DOHH2 (cell line): ENCODE measurements at regions not wholly inside any gene's neighbourhood (a gene's known extent, or its start where the extent isn't known, plus 50 kb on each side); places are given as distances from the start of the nearest gene placed in this dataset.

Experiments
- H3F3A ChIP-seq: fragments of 200-600 bp; sonication (generic), shearing (Covaris generic); 2 replicates; pipeline ENCODE4 v1.6.0; 2016; ENCODE audit warnings: antibody characterized with exemption, mild to moderate bottlenecking; ENCODE audit not compliant: control insufficient read depth, insufficient read depth
- H3K27ac ChIP-seq: fragments of 200-600 bp; sonication (generic); 2 replicates; pipeline ENCODE4 v1.5.1; 2014; ENCODE audit warnings: low read depth, mild to moderate bottlenecking, low read length, moderate library complexity
- H3K27me3 ChIP-seq: fragments of 200-600 bp; sonication (generic); 2 replicates; pipeline ENCODE4 v1.6.1; 2014; ENCODE audit warnings: mild to moderate bottlenecking, low read length, mixed read lengths; ENCODE audit not compliant: control insufficient read depth
- H3K36me3 ChIP-seq: fragments of 200-600 bp; sonication (generic); 2 replicates; pipeline ENCODE4 v1.6.1; 2014; ENCODE audit warnings: mild to moderate bottlenecking, low read length, moderate library complexity, mixed read lengths; ENCODE audit not compliant: control insufficient read depth
- H3K4me1 ChIP-seq: fragments of 200-600 bp; sonication (generic); 2 replicates; pipeline ENCODE4 v1.6.1; 2014; ENCODE audit warnings: mild to moderate bottlenecking, low read length, mixed read lengths; ENCODE audit not compliant: control insufficient read depth
- H3K4me2 ChIP-seq: fragments of 200-600 bp; sonication (generic); 2 replicates; pipeline ENCODE4 v1.6.0; 2014; ENCODE audit warnings: mild to moderate bottlenecking, low read length, moderate library complexity
- H3K4me3 ChIP-seq: fragments of 200-600 bp; sonication (generic); 2 replicates; pipeline ENCODE4 v1.5.1; 2014; ENCODE audit warnings: mild to moderate bottlenecking, low read length, mixed read lengths
- H3K79me2 ChIP-seq: fragments of 200-600 bp; sonication (generic); 2 replicates; pipeline ENCODE4 v1.6.1; 2014; ENCODE audit warnings: mild to moderate bottlenecking, low read length, mixed read lengths; ENCODE audit not compliant: control insufficient read depth
- H3K9me2 ChIP-seq: fragments of 200-600 bp; sonication (generic); replicated peaks from 2 replicates; pipeline ENCODE4 v1.6.1; 2014; ENCODE audit warnings: mild to moderate bottlenecking, low read length, mixed read lengths; ENCODE audit not compliant: control insufficient read depth
- H3K9me3 ChIP-seq: fragments of 200-600 bp; sonication (generic); 2 replicates; pipeline ENCODE4 v1.6.1; 2014; ENCODE audit warnings: antibody characterized with exemption, low read length, mixed read lengths; ENCODE audit not compliant: control insufficient read depth, insufficient read depth
- H4K20me1 ChIP-seq: fragments of 200-600 bp; sonication (generic); 2 replicates; pipeline ENCODE4 v1.6.0; 2014; ENCODE audit warnings: low read depth, mild to moderate bottlenecking, antibody characterized with exemption, low read length, moderate library complexity; ENCODE audit not compliant: control insufficient read depth, insufficient read depth
- EZH2phosphoT487 ChIP-seq: fragments of 200-600 bp; sonication (generic); IDR thresholded peaks from 2 replicates; pipeline ENCODE4 v1.6.1; 2017; ENCODE audit warnings: borderline replicate concordance, mild to moderate bottlenecking, antibody characterized with exemption, low read length, moderate library complexity, mixed read lengths
- TF ChIP-seq, protein P1 (sequence below): fragments of 200-600 bp; sonication (generic); IDR thresholded peaks from one replicate; pipeline ENCODE4 v1.5.1; 2014; ENCODE audit warnings: antibody characterized with exemption, mild to moderate bottlenecking, low read depth, low read length; ENCODE audit not compliant: poor library complexity, severe bottlenecking

DNA sequence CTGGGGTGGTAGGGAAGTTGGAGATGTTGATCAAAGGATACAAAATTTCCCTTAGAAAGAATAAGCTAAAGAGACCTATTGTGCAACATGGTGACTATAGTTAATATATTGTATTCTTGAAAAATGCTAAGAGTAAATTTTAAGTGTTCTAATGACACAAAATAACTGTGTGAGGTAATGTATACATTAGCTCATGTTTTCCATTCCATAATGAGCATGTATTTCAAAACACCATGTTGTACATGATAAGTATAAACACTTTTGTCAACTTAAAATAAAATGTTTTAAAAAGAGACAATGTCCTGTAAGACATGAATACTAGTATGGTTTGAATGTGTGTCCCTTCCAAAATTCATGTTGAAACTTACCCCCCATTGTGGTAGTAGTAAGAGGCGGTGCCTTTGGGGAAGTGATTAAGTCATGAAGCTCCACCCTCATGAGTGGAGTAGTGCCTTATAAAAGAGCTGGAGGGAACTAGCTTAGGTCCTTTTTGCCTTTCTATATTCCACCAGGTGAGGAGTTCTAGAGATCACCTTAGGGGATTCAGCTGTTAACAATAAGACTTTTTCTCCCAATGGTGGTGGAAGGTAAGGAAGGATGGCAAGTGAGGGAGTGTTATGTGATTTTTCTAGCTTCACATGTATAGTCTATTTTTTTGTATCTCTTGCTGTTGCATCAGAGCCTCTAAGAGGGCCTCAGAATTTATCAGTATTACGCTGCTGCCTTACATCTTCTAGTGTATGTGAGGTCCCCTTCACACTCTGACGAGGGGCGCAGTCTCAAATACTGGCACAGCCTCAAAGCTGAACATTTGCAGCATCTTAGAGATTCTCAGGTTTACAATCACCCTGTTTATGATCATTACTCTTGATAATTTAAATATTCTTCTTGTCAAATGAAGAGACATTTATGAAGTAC lies 94.9 kb upstream of the NREP start:
- H3K4me2 ChIP-seq, result no peak overlapping the region
- no peak overlapping the region for H3K4me3 ChIP-seq
- no peak for TF ChIP-seq EZH2phosphoT487
- TF ChIP-seq, protein P1, sequence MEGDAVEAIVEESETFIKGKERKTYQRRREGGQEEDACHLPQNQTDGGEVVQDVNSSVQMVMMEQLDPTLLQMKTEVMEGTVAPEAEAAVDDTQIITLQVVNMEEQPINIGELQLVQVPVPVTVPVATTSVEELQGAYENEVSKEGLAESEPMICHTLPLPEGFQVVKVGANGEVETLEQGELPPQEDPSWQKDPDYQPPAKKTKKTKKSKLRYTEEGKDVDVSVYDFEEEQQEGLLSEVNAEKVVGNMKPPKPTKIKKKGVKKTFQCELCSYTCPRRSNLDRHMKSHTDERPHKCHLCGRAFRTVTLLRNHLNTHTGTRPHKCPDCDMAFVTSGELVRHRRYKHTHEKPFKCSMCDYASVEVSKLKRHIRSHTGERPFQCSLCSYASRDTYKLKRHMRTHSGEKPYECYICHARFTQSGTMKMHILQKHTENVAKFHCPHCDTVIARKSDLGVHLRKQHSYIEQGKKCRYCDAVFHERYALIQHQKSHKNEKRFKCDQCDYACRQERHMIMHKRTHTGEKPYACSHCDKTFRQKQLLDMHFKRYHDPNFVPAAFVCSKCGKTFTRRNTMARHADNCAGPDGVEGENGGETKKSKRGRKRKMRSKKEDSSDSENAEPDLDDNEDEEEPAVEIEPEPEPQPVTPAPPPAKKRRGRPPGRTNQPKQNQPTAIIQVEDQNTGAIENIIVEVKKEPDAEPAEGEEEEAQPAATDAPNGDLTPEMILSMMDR, result no peak

DNA sequence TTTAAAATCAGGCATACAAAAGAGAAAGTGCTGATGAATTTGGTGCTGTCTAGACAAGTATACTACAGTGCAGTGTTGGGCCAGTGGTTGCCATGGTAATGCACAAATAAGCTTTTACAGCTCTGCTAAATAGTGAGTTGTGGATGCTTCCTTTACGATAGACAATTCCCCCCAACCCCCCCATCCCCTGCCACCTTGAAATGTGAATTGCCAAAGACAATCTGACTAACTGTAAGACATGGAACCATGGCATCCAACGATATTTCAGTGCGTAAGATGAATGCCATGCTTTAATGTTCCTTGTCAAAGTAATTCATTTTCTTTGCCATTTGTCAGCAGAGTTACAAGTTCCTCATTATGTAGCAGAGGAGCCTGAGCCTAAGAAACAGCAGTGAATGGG lies 91.5 kb upstream of the NREP start:
- Histone ChIP-seq H4K20me1 (no peaks in the 10 kb centered on the region), H3F3A (no peaks in the 10 kb centered on the region), H3K36me3 (no peaks in the 10 kb centered on the region), H3K27ac (no peak overlapping the region), H3K4me3 (no peak overlapping the region), H3K4me2 (no peak overlapping the region), H3K4me1 (peaks cover 9% of the 10 kb centered on the region), H3K79me2 (no peaks in the 10 kb centered on the region), H3K9me2 (no peaks in the 10 kb centered on the region), H3K9me3 (no peaks in the 10 kb centered on the region), H3K27me3 (no peaks in the 10 kb centered on the region)
- TF ChIP-seq, protein P1, result no peak
- TF ChIP-seq EZH2phosphoT487, result no peak

More for the DNA sequence above, 94.9 kb upstream of the NREP start:
- Histone ChIP-seq H3K27me3 (no peaks in the 10 kb centered on the region), H3K4me1 (peaks cover 20% of the 10 kb centered on the region), H3K9me3 (no peaks in the 10 kb centered on the region), H3F3A (no peaks in the 10 kb centered on the region), H3K9me2 (no peaks in the 10 kb centered on the region), H3K79me2 (no peaks in the 10 kb centered on the region), H3K36me3 (no peaks in the 10 kb centered on the region), H3K27ac (no peak overlapping the region), H4K20me1 (no peaks in the 10 kb centered on the region)

DNA sequence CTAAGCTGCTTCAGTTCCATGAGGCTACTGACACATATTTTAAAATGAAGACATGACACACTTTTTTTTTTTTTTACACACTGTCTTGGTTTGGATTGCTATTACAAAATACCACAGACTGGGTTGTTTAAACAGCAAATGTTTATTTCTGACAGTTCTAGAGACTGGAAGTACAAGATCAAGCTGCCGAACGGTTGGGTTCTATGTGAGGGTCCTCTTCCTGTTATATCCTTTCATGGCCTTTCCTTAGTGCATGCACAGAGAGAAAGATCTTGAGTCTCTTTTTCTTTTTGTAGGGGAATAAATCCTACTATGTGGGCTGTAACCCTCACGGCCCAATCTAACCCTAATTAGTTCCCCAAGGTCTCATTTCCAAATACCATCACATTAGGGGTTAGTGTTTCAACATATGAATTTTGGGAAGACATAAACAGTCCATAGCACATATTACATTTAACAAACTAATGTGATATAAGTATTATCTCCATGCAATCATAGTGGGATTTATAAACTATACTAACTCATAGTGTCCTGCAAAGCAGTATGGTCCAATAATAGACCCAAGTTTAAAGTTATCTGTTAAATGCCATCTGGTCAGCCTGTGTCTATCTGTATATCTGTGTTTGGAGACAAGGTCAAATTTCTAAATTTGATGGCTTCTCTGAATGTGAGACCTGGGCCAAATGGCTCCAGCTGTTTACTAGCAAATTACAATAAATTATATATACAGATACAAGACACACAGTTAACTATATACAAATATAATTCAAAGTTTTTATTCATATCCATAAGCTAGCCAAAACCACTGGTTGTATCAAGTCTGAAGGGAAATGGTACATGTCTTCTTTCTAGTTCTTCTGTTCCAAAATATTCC lies 90.3 kb upstream of the NREP start:
- Histone ChIP-seq H3K27ac (no peak overlapping the region), H3K9me2 (no peaks in the 10 kb centered on the region), H3K4me3 (no peak overlapping the region), H3K27me3 (no peaks in the 10 kb centered on the region), H3K36me3 (no peaks in the 10 kb centered on the region), H3K4me1 (no peaks in the 10 kb centered on the region), H4K20me1 (no peaks in the 10 kb centered on the region), H3K4me2 (no peak overlapping the region), H3K79me2 (no peaks in the 10 kb centered on the region), H3K9me3 (no peaks in the 10 kb centered on the region), H3F3A (no peaks in the 10 kb centered on the region)
- TF ChIP-seq EZH2phosphoT487, result no peak
- TF ChIP-seq, protein P1, result no peak
